ENCODE measurements at regions not wholly inside any gene's neighbourhood (a gene's known extent, or its start where the extent isn't known, plus 50 kb on each side); places are given as distances from the start of the nearest gene placed in this dataset.

GRCh38 chr6:90654166-90654565 is 67.3 kb upstream of the MAP3K7 start:
- TF ChIP-seq CTCF (IDR thresholded peaks at IDR 0.05; ENCODE audit: low read depth, low read length): no peak
- TF ChIP-seq POLR2A (IDR thresholded peaks at IDR 0.05; ENCODE audit: extremely low read depth, insufficient read length): no peak
- no peak for TF ChIP-seq MYC (IDR thresholded peaks at IDR 0.05; ENCODE audit: low read depth, low read length)
